GM23248 (cell line): ENCODE measurements at regions not wholly inside any gene's neighbourhood (a gene's known extent, or its start where the extent isn't known, plus 50 kb on each side); places are given as distances from the start of the nearest gene placed in this dataset.

Experiments
- EZH2 ChIP-seq: fragments of 200-600 bp; sonication (generic); IDR thresholded peaks from 2 replicates; pipeline ENCODE4 v1.6.1; 2018; ENCODE audit warnings: antibody characterized with exemption, mild to moderate bottlenecking; ENCODE audit not compliant: insufficient read depth, poor library complexity, severe bottlenecking
- EZH2phosphoT487 ChIP-seq: fragments of 200-600 bp; sonication (generic); IDR thresholded peaks from 2 replicates; pipeline ENCODE4 v1.6.1; 2018; ENCODE audit warnings: antibody characterized with exemption, moderate library complexity, mild to moderate bottlenecking, low read depth; ENCODE audit not compliant: insufficient read depth

DNA sequence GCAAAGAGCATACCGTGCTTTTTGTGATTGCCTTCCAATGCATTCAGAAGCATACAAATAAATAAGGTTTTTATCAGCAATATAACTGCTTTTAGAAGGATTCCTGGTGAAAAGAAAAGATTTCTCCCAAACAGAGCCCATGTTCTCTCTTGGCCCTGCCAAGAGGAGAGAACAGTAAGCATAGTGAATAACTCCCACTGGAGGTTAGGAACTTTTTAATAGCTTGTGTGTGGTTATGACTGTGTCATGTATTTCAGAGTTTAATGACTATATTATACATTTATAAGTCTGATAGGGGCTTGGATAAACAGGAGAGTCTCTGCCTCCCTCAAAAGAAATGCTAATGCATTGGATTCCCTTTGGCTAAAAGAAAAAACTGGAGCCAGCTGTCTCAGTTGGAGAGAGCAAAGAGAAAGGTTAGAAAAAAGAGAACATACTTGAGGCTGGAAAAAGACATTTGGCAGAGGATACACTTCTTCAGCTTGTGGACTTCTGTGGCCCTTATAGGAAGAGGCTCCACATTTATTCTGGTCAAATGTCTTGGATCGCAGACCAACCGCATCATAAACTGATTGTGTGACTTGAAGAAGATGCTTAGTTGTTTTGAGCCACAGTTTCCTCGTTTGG, 63.0 kb upstream of the SPRED2 start:
- TF ChIP-seq EZH2 (no peak), EZH2phosphoT487 (no peak)
